ENCODE measurements at regions not wholly inside any gene's neighbourhood (a gene's known extent, or its start where the extent isn't known, plus 50 kb on each side); places are given as distances from the start of the nearest gene placed in this dataset.

DNA sequence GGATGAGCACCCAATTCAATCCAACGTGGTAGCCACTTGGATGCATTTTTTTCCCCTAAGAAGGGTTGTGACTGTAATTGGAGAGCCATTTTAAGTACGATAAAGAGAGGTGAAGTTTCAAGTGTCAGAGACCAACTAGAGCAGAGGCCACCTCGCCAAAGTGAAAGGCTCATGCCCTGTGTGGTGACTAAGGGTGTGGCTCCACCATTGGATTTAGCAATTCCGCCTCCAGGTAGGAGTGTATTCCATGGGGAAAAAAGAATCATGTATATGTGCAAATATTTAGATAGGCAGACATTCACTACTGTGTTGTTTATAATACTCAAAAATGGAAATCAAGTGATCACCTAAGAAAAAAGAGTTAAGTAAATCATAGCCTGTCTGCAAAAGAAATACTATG, 53.1 kb upstream of the S1PR3 start:
- CTCF ChIA-PET = no interaction called here
- H4K20me1 ChIP-seq (ENCODE audit: insufficient read depth, low read length) = no peaks in the 10 kb centered on the region
- no peak overlapping the region for H2BK5ac ChIP-seq (ENCODE audit: low read depth, low read length, poor library complexity, severe bottlenecking)
- H2BK20ac ChIP-seq (ENCODE audit: low read depth, low read length) = no peak overlapping the region
- no peak overlapping the region for H3K56ac ChIP-seq (ENCODE audit: extremely low read depth, insufficient read depth, low read length)
- no peaks in the 10 kb centered on the region; the same call in 1 of the 2 replicates for H3K4me1 ChIP-seq (ENCODE audit: control insufficient read depth, insufficient read depth, low read length)
- DNase-seq (no peak), ATAC-seq (ENCODE audit: low read depth) (no peak)
- no peak overlapping the region for H4K8ac ChIP-seq (ENCODE audit: low read depth in 2 of 2, low read length in 2 of 2)
- H2AK9ac ChIP-seq (replicated peaks; ENCODE audit: low read depth, low read length, poor library complexity) = no peak overlapping the region
- no peak overlapping the region for H2BK120ac ChIP-seq (ENCODE audit: low read depth, low read length)
- no peak overlapping the region for H2AFZ ChIP-seq (replicated peaks; ENCODE audit: low read length, poor library complexity)
- H3K4me3 ChIP-seq (ENCODE audit: insufficient read depth, low read depth, low read length) = no peak overlapping the region
- dilution Hi-C loops (cut with HindIII; ENCODE audit: low sequenced_read_pairs, unreplicated experiment) = no loop called here
- intact Hi-C loops (cut with micrococcal nuclease) = no loop called here
- peaks cover 9% of the 10 kb centered on the region for H3K27me3 ChIP-seq (ENCODE audit: control insufficient read depth, insufficient read depth, low read length)
- no peak overlapping the region for H3K27ac ChIP-seq (ENCODE audit: insufficient read depth, low read length)
- H3K9me1 ChIP-seq (ENCODE audit: insufficient read depth, low read length) = no peaks in the 10 kb centered on the region; the same call in 1 of the 2 replicates
- TF ChIP-seq MXI1 (IDR thresholded peaks at IDR 0.05; ENCODE audit: borderline replicate concordance, low read depth, low read length) (no peak), CHD1 (IDR thresholded peaks at IDR 0.05; ENCODE audit: low read depth, low read length) (no peak), MAFK (IDR thresholded peaks at IDR 0.05; ENCODE audit: low read depth, low read length) (no peak), ELK1 (IDR thresholded peaks at IDR 0.05; ENCODE audit: borderline replicate concordance, low read depth, low read length) (no peak), USF2 (IDR thresholded peaks at IDR 0.05; ENCODE audit: low read depth, low read length) (no peak), BHLHE40 (IDR thresholded peaks at IDR 0.05; ENCODE audit: low read depth, low read length) (no peak), RFX5 (IDR thresholded peaks at IDR 0.05; ENCODE audit: low read depth, low read length) (no peak), SMC3 (IDR thresholded peaks at IDR 0.05; ENCODE audit: low read depth, low read length) (no peak), NFE2L2 (IDR thresholded peaks at IDR 0.05; ENCODE audit: low read depth, low read length) (no peak), RAD21 (IDR thresholded peaks at IDR 0.05; ENCODE audit: low read length) (no peak), POLR2A (IDR thresholded peaks at IDR 0.05; ENCODE audit: low read depth, low read length) (no peak), FOS (IDR thresholded peaks at IDR 0.05; ENCODE audit: low read depth, low read length) (no peak), CEBPB (IDR thresholded peaks at IDR 0.05; ENCODE audit: low read depth, low read length) (no peak), RCOR1 (IDR thresholded peaks at IDR 0.05; ENCODE audit: insufficient replicate concordance, low read length) (no peak)
- TF ChIP-seq, protein P1, sequence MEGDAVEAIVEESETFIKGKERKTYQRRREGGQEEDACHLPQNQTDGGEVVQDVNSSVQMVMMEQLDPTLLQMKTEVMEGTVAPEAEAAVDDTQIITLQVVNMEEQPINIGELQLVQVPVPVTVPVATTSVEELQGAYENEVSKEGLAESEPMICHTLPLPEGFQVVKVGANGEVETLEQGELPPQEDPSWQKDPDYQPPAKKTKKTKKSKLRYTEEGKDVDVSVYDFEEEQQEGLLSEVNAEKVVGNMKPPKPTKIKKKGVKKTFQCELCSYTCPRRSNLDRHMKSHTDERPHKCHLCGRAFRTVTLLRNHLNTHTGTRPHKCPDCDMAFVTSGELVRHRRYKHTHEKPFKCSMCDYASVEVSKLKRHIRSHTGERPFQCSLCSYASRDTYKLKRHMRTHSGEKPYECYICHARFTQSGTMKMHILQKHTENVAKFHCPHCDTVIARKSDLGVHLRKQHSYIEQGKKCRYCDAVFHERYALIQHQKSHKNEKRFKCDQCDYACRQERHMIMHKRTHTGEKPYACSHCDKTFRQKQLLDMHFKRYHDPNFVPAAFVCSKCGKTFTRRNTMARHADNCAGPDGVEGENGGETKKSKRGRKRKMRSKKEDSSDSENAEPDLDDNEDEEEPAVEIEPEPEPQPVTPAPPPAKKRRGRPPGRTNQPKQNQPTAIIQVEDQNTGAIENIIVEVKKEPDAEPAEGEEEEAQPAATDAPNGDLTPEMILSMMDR (conservative IDR thresholded peaks at IDR 0.05; ENCODE audit: low read depth, low read length) = no peak
- H2AK5ac ChIP-seq (ENCODE audit: low read depth, low read length) = no peak overlapping the region
- H2BK15ac ChIP-seq (ENCODE audit: low read depth, low read length) = no peak overlapping the region
- BruUV-seq (replicated peaks) = no TSS peak
- H3K9me3 ChIP-seq (ENCODE audit: control insufficient read depth, insufficient read depth, low read length) = peaks cover 2% of the 10 kb centered on the region; the same call in 1 of the 2 replicates
- H3K4me2 ChIP-seq (ENCODE audit: low read depth, low read length) = no peak overlapping the region
- no peak overlapping the region for H3K9ac ChIP-seq (ENCODE audit: low read depth, low read length)
- no peak overlapping the region for H3K4ac ChIP-seq (ENCODE audit: low read depth, low read length)
- in situ Hi-C loops (cut with MboI; ENCODE audit: low sequenced_read_pairs) = no loop called here
- no peaks in the 10 kb centered on the region for H3K36me3 ChIP-seq (ENCODE audit: control insufficient read depth, insufficient read depth, low read length)
- no peak overlapping the region for H3K14ac ChIP-seq (replicated peaks; ENCODE audit: low read depth, low read length)
- no peaks in the 10 kb centered on the region for H3K79me1 ChIP-seq (ENCODE audit: low read depth in 1 of 2, low read length in 2 of 2)
- WGBS, 2 experiments (ENCODE audit: extremely low coverage in 2 of 2, insufficient read length in 1 of 2) = 100% methylated on average over 1 of the region's 4 CpGs; no CpG with 5 or more reads in 1 of the 2 experiments
- POLR2A ChIA-PET (ENCODE audit: unreplicated experiment) = no interaction called here
- H3K18ac ChIP-seq (ENCODE audit: low read depth, low read length) = no peak overlapping the region
- no peak overlapping the region for H4K91ac ChIP-seq (ENCODE audit: insufficient read depth, low read depth, low read length)
- no peak overlapping the region for H3K23ac ChIP-seq (ENCODE audit: low read depth, low read length)
- H4K5ac ChIP-seq (ENCODE audit: low read depth, low read length) = no peak overlapping the region

Data from IMR-90 (cell line).